Epithelial cell of esophagus (primary cell): ENCODE measurements at regions not wholly inside any gene's neighbourhood (a gene's known extent, or its start where the extent isn't known, plus 50 kb on each side); places are given as distances from the start of the nearest gene placed in this dataset.

Source experiments
- DNase-seq: peaks from one replicate; pipeline ENCODE4 v3.0.0; 2010; ENCODE audit warnings: low read depth
- H3K4me3 ChIP-seq: 2 replicates; pipeline ENCODE4 v1.5.1; 2011; ENCODE audit warnings: mild to moderate bottlenecking, low read length, control low read depth
- CTCF ChIP-seq: IDR thresholded peaks from 2 replicates; pipeline ENCODE4 v1.5.1; 2011; ENCODE audit warnings: low read depth, mild to moderate bottlenecking, low read length, control low read depth, inconsistent platforms; ENCODE audit not compliant: insufficient read depth; ENCODE audit errors: missing control alignments

GRCh38 chr2:52805901-52806410, 961.6 kb upstream of the CHAC2 start:
- no peak for TF ChIP-seq CTCF
- no peak for DNase-seq
- H3K4me3 ChIP-seq, result no peak overlapping the region

- DNase-seq, result no peak
- no peak overlapping the region for H3K4me3 ChIP-seq
- no peak for TF ChIP-seq CTCF
These were observed 973.0 kb upstream of the CHAC2 start for GRCh38 chr2:52794581-52794980.

GRCh38 chr2:52779446-52779845, 988.2 kb upstream of the CHAC2 start:
- no peak for DNase-seq
- no peak for TF ChIP-seq CTCF
- no peak overlapping the region for H3K4me3 ChIP-seq

- H3K4me3 ChIP-seq, result no peak overlapping the region
- no peak for DNase-seq
- no peak for TF ChIP-seq CTCF
These were observed 991.0 kb upstream of the CHAC2 start for GRCh38 chr2:52776571-52776970.

GRCh38 chr2:52775674-52776073, 991.9 kb upstream of the CHAC2 start:
- DNase-seq, result no peak
- TF ChIP-seq CTCF, result no peak
- no peak overlapping the region for H3K4me3 ChIP-seq

GRCh38 chr2:52765735-52766134, 1001.9 kb upstream of the CHAC2 start:
- TF ChIP-seq CTCF, result no peak
- H3K4me3 ChIP-seq, result no peak overlapping the region

GRCh38 chr2:52749764-52750163, 1017.8 kb upstream of the CHAC2 start:
- no peak overlapping the region for H3K4me3 ChIP-seq
- no peak for DNase-seq
- no peak for TF ChIP-seq CTCF

More at GRCh38 chr2:52765735-52766134, 1001.9 kb upstream of the CHAC2 start:
- DNase-seq, result no peak
